Stomach (tissue), 8 donors: ENCODE measurements at regions not wholly inside any gene's neighbourhood (a gene's known extent, or its start where the extent isn't known, plus 50 kb on each side); places are given as distances from the start of the nearest gene placed in this dataset.

ENCODE experiments used
- DNase-seq, 2 donors: peaks; one replicate each; pipeline versions ENCODE4 v3.0.0 to v3.0.0-alpha.2; 2013 to 2019
- H3K27ac ChIP-seq, 5 donors: fragments of 200-600 bp in 4 of 5; sonication (generic) in 4 of 5; one replicate each; pipeline ENCODE4 v1.5.1; 2013 to 2019; ENCODE audit warnings: mild to moderate bottlenecking in 1 of 5, moderate library complexity in 1 of 5
- H3K27me3 ChIP-seq, 3 donors: fragments of 200-600 bp; sonication (generic); one replicate each; pipeline ENCODE4 v1.5.1; 2017 to 2019; ENCODE audit warnings: mixed run types in 1 of 3
- H3K36me3 ChIP-seq, 4 donors: fragments of 200-600 bp; sonication (generic); 1 replicate in 3 of 4; 2 replicates in 1 of 4; pipeline ENCODE4 v1.5.1; 2016 to 2019
- H3K4me1 ChIP-seq, 4 donors: fragments of 200-600 bp; sonication (generic); one replicate each; pipeline ENCODE4 v1.5.1; 2016 to 2019
- H3K4me3 ChIP-seq, 4 donors: fragments of 200-600 bp; sonication (generic) in 3 of 4; one replicate each; pipeline ENCODE4 v1.5.1; 2016 to 2019; ENCODE audit warnings: mild to moderate bottlenecking in 1 of 4
- H3K9me3 ChIP-seq, 4 donors: fragments of 200-600 bp; sonication (generic); one replicate each; pipeline ENCODE4 v1.5.1; 2016 to 2019
- EP300 ChIP-seq: sonication (generic); formaldehyde crosslinking; IDR thresholded peaks from one replicate; pipeline ENCODE4 v1.6.1; 2017; ENCODE audit warnings: antibody characterized with exemption
- POLR2A ChIP-seq, 4 donors: fragments of 450-650 bp; IDR thresholded peaks; one replicate each; pipeline ENCODE4 v1.6.1; 2016; ENCODE audit warnings: antibody characterized with exemption in 4 of 4, control low read depth in 2 of 4, mild to moderate bottlenecking in 1 of 4, moderate library complexity in 1 of 4
- POLR2AphosphoS5 ChIP-seq, 3 donors: sonication (generic); formaldehyde crosslinking; IDR thresholded peaks; one replicate each; pipeline ENCODE4 v1.6.1; 2016; ENCODE audit warnings: antibody characterized with exemption in 3 of 3
- WGBS, 5 donors: extraction: QIAGEN DNeasy Blood & Tissue Kit in 3 of 5; methylation state at CpG; one replicate each; pipeline versions ENCODE4 v1.1.5 to v1.1.7; 2013 to 2018; 5-methylcytosine and 5-hydroxymethylcytosine counted together
- intact Hi-C: fragments of 100-400 bp; cut with DNase I; formaldehyde crosslinking; loops from one replicate; pipeline ENCODE4 v1.15.1; 2023; ENCODE audit warnings: low total_unique reads
- TF ChIP-seq, protein P1 (sequence below), 7 experiments: fragments of 450-650 bp in 4 of 7; fragments of 200-600 bp in 3 of 7; sonication (generic) in 3 of 7; IDR thresholded peaks; one replicate each; pipeline ENCODE4 v1.5.1; 2016 to 2019; ENCODE audit warnings: antibody characterized with exemption in 7 of 7, control low read depth in 2 of 7, mild to moderate bottlenecking in 1 of 7
- donor health status: healthy with polysubstance abuse.
- donor health status: Bipolar disorder and iron deficiency.
- donor health status: healthy.

- Histone ChIP-seq H3K27ac (no peak overlapping the region), H3K4me1 (no peaks in the 10 kb centered on the region), H3K27me3 (no peaks in the 10 kb centered on the region), H3K9me3 (peaks cover 0 to 5% (median 0%) of the 10 kb centered on the region in 4 donors), H3K4me3 (no peak overlapping the region), H3K36me3 (no peaks in the 10 kb centered on the region)
- WGBS, 5 donors = 83 to 87% (median 84%) methylated on average over 3 of the region's 3 CpGs
- TF ChIP-seq EP300 (no peak), POLR2A (IDR thresholded peaks at IDR 0.05) (no peak), POLR2AphosphoS5 (IDR thresholded peaks at IDR 0.05) (no peak)
- TF ChIP-seq, protein P1, sequence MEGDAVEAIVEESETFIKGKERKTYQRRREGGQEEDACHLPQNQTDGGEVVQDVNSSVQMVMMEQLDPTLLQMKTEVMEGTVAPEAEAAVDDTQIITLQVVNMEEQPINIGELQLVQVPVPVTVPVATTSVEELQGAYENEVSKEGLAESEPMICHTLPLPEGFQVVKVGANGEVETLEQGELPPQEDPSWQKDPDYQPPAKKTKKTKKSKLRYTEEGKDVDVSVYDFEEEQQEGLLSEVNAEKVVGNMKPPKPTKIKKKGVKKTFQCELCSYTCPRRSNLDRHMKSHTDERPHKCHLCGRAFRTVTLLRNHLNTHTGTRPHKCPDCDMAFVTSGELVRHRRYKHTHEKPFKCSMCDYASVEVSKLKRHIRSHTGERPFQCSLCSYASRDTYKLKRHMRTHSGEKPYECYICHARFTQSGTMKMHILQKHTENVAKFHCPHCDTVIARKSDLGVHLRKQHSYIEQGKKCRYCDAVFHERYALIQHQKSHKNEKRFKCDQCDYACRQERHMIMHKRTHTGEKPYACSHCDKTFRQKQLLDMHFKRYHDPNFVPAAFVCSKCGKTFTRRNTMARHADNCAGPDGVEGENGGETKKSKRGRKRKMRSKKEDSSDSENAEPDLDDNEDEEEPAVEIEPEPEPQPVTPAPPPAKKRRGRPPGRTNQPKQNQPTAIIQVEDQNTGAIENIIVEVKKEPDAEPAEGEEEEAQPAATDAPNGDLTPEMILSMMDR (IDR thresholded peaks at IDR 0.05) = no peak
- no peak for DNase-seq
- intact Hi-C loops = no loop called here
These were observed 56.3 kb upstream of the NCKAP5 start for GRCh38 chr2:133624551-133624950.

GRCh38 chr2:133627741-133628140, 59.5 kb upstream of the NCKAP5 start:
- TF ChIP-seq POLR2A (IDR thresholded peaks at IDR 0.05) = no peak
- no peak for TF ChIP-seq EP300
- TF ChIP-seq, protein P1 (IDR thresholded peaks at IDR 0.05) = no peak
- TF ChIP-seq POLR2AphosphoS5 (IDR thresholded peaks at IDR 0.05) = no peak
- 60 to 76% (median 65%) methylated on average over 1 of the region's 1 CpG for WGBS, 5 donors
- Histone ChIP-seq H3K27me3 (no peaks in the 10 kb centered on the region), H3K4me1 (no peaks in the 10 kb centered on the region), H3K27ac (no peak overlapping the region), H3K36me3 (no peaks in the 10 kb centered on the region), H3K4me3 (no peak overlapping the region), H3K9me3 (no peaks in the 10 kb centered on the region)
- no peak for DNase-seq
- intact Hi-C loops = no loop called here

DNA sequence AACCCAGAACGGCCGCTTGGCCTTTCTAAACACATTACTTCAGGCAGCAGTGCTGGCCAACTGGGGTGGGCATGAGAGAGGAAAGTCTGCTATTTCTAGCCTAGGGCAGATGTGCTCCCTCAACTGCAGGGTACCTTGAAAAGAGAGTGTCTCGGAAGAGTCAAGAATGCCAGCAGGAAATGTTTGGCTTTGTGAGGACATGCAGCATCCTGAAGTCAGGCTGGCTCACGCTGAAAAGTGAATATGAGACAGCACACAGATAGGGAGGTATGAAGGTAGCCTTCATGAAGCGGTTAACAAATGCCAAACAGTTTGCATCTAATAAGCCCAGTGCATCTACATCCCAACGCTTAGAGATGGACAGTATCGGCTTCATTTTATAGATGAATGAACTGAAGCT, 65.0 kb upstream of the NCKAP5 start:
- no peak for TF ChIP-seq EP300
- no peak for TF ChIP-seq POLR2A (IDR thresholded peaks at IDR 0.05)
- Histone ChIP-seq H3K4me1 (no peaks in the 10 kb centered on the region), H3K4me3 (no peak overlapping the region), H3K36me3 (no peaks in the 10 kb centered on the region), H3K9me3 (no peaks in the 10 kb centered on the region), H3K27ac (no peak overlapping the region), H3K27me3 (no peaks in the 10 kb centered on the region)
- 75 to 90% (median 85%) methylated on average over 7 of the region's 7 CpGs for WGBS, 5 donors
- intact Hi-C loops = no loop called here
- DNase-seq = no peak

GRCh38 chr2:133633881-133634409, 65.7 kb upstream of the NCKAP5 start:
- TF ChIP-seq POLR2AphosphoS5 (IDR thresholded peaks at IDR 0.05) = no peak
- no peak for TF ChIP-seq EP300
- TF ChIP-seq, protein P1 (IDR thresholded peaks at IDR 0.05) = no peak
- TF ChIP-seq POLR2A (IDR thresholded peaks at IDR 0.05) = no peak
- H3K27ac ChIP-seq = no peak overlapping the region
- WGBS, 5 donors = 47 to 63% (median 56%) methylated on average over 8 of the region's 8 CpGs
- no peaks in the 10 kb centered on the region for H3K9me3 ChIP-seq
- peak in 1 of 2 donors; percentile 41 for DNase-seq
- no peaks in the 10 kb centered on the region for H3K4me1 ChIP-seq
- intact Hi-C loops = no loop called here
- H3K4me3 ChIP-seq = no peak overlapping the region
- no peaks in the 10 kb centered on the region for H3K27me3 ChIP-seq
- no peaks in the 10 kb centered on the region for H3K36me3 ChIP-seq

- H3K4me3 ChIP-seq = no peak overlapping the region
- TF ChIP-seq POLR2AphosphoS5 (IDR thresholded peaks at IDR 0.05) (no peak), POLR2A (IDR thresholded peaks at IDR 0.05) (no peak), EP300 (no peak)
- TF ChIP-seq, protein P1 (IDR thresholded peaks at IDR 0.05) = no peak
- no peaks in the 10 kb centered on the region for H3K9me3 ChIP-seq
- no peaks in the 10 kb centered on the region for H3K36me3 ChIP-seq
- DNase-seq = no peak
- H3K27ac ChIP-seq = no peak overlapping the region
- intact Hi-C loops = no loop called here
- H3K4me1 ChIP-seq = no peaks in the 10 kb centered on the region
- no peaks in the 10 kb centered on the region for H3K27me3 ChIP-seq
These were observed 66.9 kb upstream of the NCKAP5 start for GRCh38 chr2:133635131-133635530.
